ENCODE measurements at regions not wholly inside any gene's neighbourhood (a gene's known extent, or its start where the extent isn't known, plus 50 kb on each side); places are given as distances from the start of the nearest gene placed in this dataset.

DNA sequence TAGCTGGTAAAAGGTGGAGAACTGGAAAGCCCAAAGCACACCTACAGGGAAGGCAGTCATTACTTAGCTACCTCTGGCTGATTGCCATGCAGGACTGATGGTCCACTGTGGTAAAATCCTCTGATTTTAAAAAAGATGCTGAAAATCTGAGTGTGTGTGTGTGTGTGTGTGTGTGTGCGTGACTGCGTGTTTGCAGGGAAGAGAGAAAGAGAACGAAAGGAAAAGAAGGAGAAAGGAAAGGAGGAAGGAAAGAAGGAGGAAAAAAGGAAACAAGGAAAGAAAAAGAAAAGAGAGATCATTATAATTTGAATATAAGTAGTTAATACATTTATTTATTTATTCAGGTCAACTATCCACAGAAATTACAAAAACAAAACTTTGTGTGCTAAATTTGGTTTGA, 488.7 kb upstream of the KCNMB2 start:
- H4K91ac ChIP-seq (replicated peaks; ENCODE audit: insufficient read length, low read length), result no peak overlapping the region
- H3K4me1 ChIP-seq (replicated peaks in 1 of 4; ENCODE audit: control insufficient read depth in 3 of 4, insufficient read depth in 4 of 4, low read length in 3 of 4), result no peaks in the 10 kb centered on the region
- H3K4me2 ChIP-seq (ENCODE audit: insufficient read depth in 1 of 2, low read depth in 2 of 2, low read length in 2 of 2), result no peak overlapping the region
- no peaks in the 10 kb centered on the region for H3K79me2 ChIP-seq (ENCODE audit: control insufficient read depth in 1 of 2, insufficient read depth in 2 of 2, low read length in 2 of 2)
- H2BK5ac ChIP-seq (ENCODE audit: low read depth, low read length), result no peak overlapping the region
- 100% methylated on average over 3 of the region's 3 CpGs; no CpG with 5 or more reads in 1 of the 2 experiments for WGBS, 2 experiments (ENCODE audit: extremely low coverage in 1 of 2, insufficient coverage in 1 of 2, insufficient read length in 1 of 2, insufficient replicate concordance in 2 of 2, low coverage in 1 of 2, low lambda C conversion rate in 2 of 2, missing lambda C conversion rate in 1 of 2)
- H3K9ac ChIP-seq (replicated peaks in 1 of 4; ENCODE audit: extremely low read depth in 1 of 4, low read depth in 3 of 4, low read length in 3 of 4), result no peak overlapping the region
- no peaks in the 10 kb centered on the region for H3K27me3 ChIP-seq (replicated peaks in 1 of 4; ENCODE audit: control insufficient read depth in 3 of 4, extremely low read depth in 1 of 4, insufficient read depth in 3 of 4, low read length in 3 of 4)
- ChIA-PET CTCF (ENCODE audit: partially characterized antibody) (no interaction called here), POLR2A (ENCODE audit: partially characterized antibody) (no interaction called here)
- DNase-seq (ENCODE audit: low read depth in 1 of 2, low spot score in 2 of 2) (no peak), FAIRE-seq (no peak)
- H3K4ac ChIP-seq (replicated peaks; ENCODE audit: insufficient read length, low read depth, low read length), result no peak overlapping the region
- H4K5ac ChIP-seq (ENCODE audit: insufficient read length, low read depth, low read length), result no peak overlapping the region
- no peak overlapping the region for H2AK5ac ChIP-seq (ENCODE audit: low read depth, low read length)
- no peak for TF ChIP-seq RNF2 (IDR thresholded peaks at IDR 0.05; ENCODE audit: borderline replicate concordance, low read depth, low read length, missing control alignments, poor library complexity, severe bottlenecking)
- no peak for TF ChIP-seq GABPA (IDR thresholded peaks at IDR 0.05; ENCODE audit: borderline replicate concordance, insufficient read depth, low read length)
- TF ChIP-seq TCF12 (IDR thresholded peaks at IDR 0.05; ENCODE audit: low read depth, low read length), result no peak
- no peak for TF ChIP-seq RXRA (IDR thresholded peaks at IDR 0.05; ENCODE audit: insufficient read depth, low read depth, low read length)
- no peak for TF ChIP-seq EGR1 (IDR thresholded peaks at IDR 0.05; ENCODE audit: borderline replicate concordance, low read depth, low read length)
- no peak for TF ChIP-seq TEAD4 (IDR thresholded peaks at IDR 0.05; ENCODE audit: low read depth, low read length)
- no peaks in the 10 kb centered on the region for H3K9me3 ChIP-seq (ENCODE audit: insufficient read depth in 2 of 2, low read depth in 1 of 2, low read length in 1 of 2)
- H3K18ac ChIP-seq (ENCODE audit: extremely low read depth, low read length), result no peak overlapping the region
- H2BK12ac ChIP-seq (ENCODE audit: low read depth, low read length), result no peak overlapping the region
- H4K20me1 ChIP-seq (replicated peaks in 1 of 2; ENCODE audit: control insufficient read depth in 1 of 2, insufficient read depth in 2 of 2, low read length in 2 of 2), result no peaks in the 10 kb centered on the region
- H3K36me3 ChIP-seq (ENCODE audit: control insufficient read depth in 2 of 4, insufficient read depth in 4 of 4, low read length in 3 of 4), result no peaks in the 10 kb centered on the region
- H2AFZ ChIP-seq (ENCODE audit: low read length), result no peak overlapping the region
- H3K79me1 ChIP-seq (ENCODE audit: low read depth, low read length), result no peaks in the 10 kb centered on the region
- H3K23ac ChIP-seq (ENCODE audit: insufficient read length), result no peak overlapping the region
- H3K14ac ChIP-seq (ENCODE audit: insufficient read length), result no peak overlapping the region
- H2BK20ac ChIP-seq (ENCODE audit: low read length), result no peak overlapping the region
- no peak overlapping the region for H4K8ac ChIP-seq (ENCODE audit: extremely low read depth, insufficient read depth, low read length)
- H3K23me2 ChIP-seq (ENCODE audit: low read depth, low read length), result no peaks in the 10 kb centered on the region
- H3K4me3 ChIP-seq (ENCODE audit: extremely low read depth in 1 of 4, insufficient read depth in 2 of 4, low read depth in 3 of 4, low read length in 4 of 4), result no peak overlapping the region
- no peak overlapping the region for H2BK15ac ChIP-seq (ENCODE audit: low read length)
- H2BK120ac ChIP-seq (replicated peaks; ENCODE audit: low read depth, low read length), result no peak overlapping the region
- H3K56ac ChIP-seq (replicated peaks; ENCODE audit: insufficient read length, low read depth, low read length), result no peak overlapping the region
- no peak overlapping the region for H3K27ac ChIP-seq (ENCODE audit: low read depth, low read length)
